GM19043 (cell line): ENCODE measurements at regions not wholly inside any gene's neighbourhood (a gene's known extent, or its start where the extent isn't known, plus 50 kb on each side); places are given as distances from the start of the nearest gene placed in this dataset.
"Not testable (repeated sequence)": the region's sequence is repeated elsewhere in the genome, so short reads cannot be mapped to it uniquely, and the experiment has no call there.

Experiments used
- ATAC-seq: cut with Tn5 transposase; IDR thresholded peaks from one replicate; pipeline ENCODE4 v1.9.1; 2021; ENCODE audit warnings: low read depth; ENCODE audit not compliant: unreplicated experiment

DNA sequence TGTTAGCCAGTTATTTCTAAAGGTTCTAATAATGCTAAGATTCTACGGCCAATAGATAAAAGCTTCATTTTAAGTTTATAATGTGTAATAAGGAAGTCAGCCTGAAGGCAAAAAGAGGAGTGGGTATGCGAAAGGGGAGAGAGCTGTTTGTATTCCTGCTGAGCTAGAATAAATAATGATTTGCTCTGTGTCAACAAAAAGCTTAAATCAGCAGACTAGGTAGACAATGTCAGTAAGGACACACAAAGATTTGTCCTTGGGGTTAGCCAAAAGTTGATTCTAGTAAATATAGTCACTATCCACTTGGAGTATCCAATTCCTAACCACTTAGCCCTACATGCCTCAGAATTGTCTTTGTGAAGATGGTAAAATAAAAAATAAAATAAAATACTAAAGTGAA, 90.3 kb upstream of the GRIA3 start:
- no peak for ATAC-seq

DNA sequence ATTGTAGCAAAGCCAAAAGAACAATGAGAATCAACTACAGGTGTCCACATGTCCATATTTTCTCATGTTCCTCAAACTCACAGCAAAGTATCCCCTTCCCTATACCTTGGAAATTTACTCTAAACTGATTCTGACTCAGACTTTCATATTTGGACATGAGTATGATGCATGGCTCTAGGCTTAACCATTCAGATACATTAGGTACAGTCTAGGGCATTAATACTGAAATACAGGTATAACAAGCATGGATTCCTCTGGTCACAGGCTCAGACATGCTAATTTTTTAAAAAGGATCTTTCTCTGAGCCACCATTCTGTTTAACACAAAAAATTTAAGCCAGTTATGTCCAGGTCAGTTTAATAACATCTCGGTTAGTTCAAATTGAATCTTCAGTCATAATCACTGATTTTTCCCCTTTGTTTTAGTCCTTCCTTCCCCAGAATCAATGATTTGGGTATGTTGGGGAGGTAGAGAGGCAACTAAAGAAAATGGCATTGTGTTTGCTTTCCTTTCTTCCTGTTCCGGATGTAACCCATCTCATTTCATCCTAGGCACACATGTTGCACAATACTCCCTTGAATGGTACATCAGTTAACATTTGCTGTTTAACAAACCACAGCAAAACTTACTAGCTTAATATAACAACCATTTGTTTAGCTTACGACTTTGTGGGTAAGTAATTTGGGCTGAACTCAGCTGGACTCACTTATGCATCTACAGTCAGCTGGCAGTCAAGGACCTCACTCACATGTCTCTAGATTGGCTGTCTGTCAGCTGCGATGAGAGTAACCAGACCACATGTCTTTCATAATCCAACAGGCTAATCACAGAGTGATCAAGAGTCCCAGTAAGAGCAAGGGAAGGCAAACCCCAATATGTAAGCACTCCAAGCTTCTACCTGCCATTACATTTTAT, 75.3 kb upstream of the GRIA3 start:
- no peak for ATAC-seq

DNA sequence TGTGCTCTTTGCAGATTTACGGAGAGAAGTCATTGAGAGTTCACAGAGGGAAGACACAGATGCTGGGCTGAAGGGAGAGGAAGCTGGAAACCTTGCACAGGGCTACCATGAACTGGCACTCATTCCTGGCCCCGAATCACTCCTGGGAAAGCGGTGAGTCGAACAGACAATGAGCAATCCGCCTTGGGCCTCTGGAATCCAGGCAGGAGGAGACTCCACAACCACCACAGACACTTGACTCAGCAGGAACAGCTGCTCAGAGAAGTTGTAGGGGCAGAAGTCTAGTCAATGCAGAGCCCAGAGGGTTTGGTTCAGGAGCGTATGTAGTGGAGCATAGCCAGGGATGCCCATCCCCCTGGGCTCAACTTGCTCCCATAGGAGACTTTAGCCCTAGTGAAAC, 62.8 kb upstream of the GRIA3 start:
- ATAC-seq, result no peak

DNA sequence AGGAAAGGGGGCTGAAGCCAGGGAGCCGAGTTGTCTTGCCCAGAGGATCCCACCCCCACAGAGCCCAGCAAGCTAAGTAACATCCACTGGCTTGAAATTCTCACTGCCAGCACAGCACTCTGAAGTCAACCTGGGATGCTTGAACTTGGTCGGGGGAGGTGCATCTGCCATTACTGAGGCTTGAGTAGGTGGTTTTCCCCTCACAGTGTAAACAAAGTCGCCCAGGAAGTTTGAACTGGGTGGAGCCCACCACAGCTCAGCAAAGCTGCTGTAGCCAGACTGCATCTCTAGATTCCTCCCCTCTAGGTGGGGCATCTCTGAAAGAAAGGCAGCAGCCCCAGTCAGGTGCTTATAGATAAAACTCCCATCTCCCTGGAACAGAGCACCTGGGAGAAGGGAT, 54.3 kb upstream of the GRIA3 start:
- ATAC-seq, result not testable (repeated sequence)
